ENCODE measurements at regions not wholly inside any gene's neighbourhood (a gene's known extent, or its start where the extent isn't known, plus 50 kb on each side); places are given as distances from the start of the nearest gene placed in this dataset.

GRCh38 chr1:187948170-187948794 lies 1119.5 kb downstream of the PLA2G4A start:
- TF ChIP-seq CTCF (IDR thresholded peaks at IDR 0.05; ENCODE audit: borderline replicate concordance, extremely low read depth, low read length, poor library complexity, severe bottlenecking) (no peak), EZH2 (IDR thresholded peaks at IDR 0.05; ENCODE audit: borderline replicate concordance, low read depth, low read length, severe bottlenecking) (no peak)
